Fibroblast of mammary gland (primary cell): ENCODE measurements at regions not wholly inside any gene's neighbourhood (a gene's known extent, or its start where the extent isn't known, plus 50 kb on each side); places are given as distances from the start of the nearest gene placed in this dataset.

Experiments
- DNase-seq: peaks from one replicate; pipeline ENCODE4 v3.0.0-alpha.2; 2010; ENCODE audit warnings: low read depth
- H3K4me3 ChIP-seq: 2 replicates; pipeline ENCODE4 v1.5.1; 2011; ENCODE audit warnings: low read depth, mild to moderate bottlenecking, low read length, moderate library complexity; ENCODE audit not compliant: control insufficient read depth
- CTCF ChIP-seq: conservative IDR thresholded peaks from 2 replicates; pipeline ENCODE4 v1.5.1; 2011; ENCODE audit warnings: low read depth, low read length, inconsistent platforms; ENCODE audit not compliant: control insufficient read depth, insufficient read depth

- no peak for DNase-seq
- H3K4me3 ChIP-seq, result no peak overlapping the region
- no peak for TF ChIP-seq CTCF
Measured at GRCh38 chr10:131532291-131532690, 220.8 kb upstream of the TCERG1L start.

GRCh38 chr10:131532745-131533341 is 221.3 kb upstream of the TCERG1L start:
- H3K4me3 ChIP-seq, result no peak overlapping the region
- TF ChIP-seq CTCF, result no peak
- no peak for DNase-seq

- DNase-seq, result no peak
- H3K4me3 ChIP-seq, result no peak overlapping the region
- TF ChIP-seq CTCF, result no peak
Measured at GRCh38 chr10:131533846-131534526, 222.5 kb upstream of the TCERG1L start.

GRCh38 chr10:131534836-131535235 is 223.3 kb upstream of the TCERG1L start:
- TF ChIP-seq CTCF, result no peak
- no peak for DNase-seq
- no peak overlapping the region for H3K4me3 ChIP-seq

GRCh38 chr10:131536676-131537075 is 225.2 kb upstream of the TCERG1L start:
- no peak for DNase-seq
- no peak overlapping the region for H3K4me3 ChIP-seq

GRCh38 chr10:131537281-131537680 is 225.8 kb upstream of the TCERG1L start:
- no peak for DNase-seq
- no peak for TF ChIP-seq CTCF
- no peak overlapping the region for H3K4me3 ChIP-seq

More at GRCh38 chr10:131536676-131537075, 225.2 kb upstream of the TCERG1L start:
- TF ChIP-seq CTCF, result no peak
